ENCODE measurements at regions not wholly inside any gene's neighbourhood (a gene's known extent, or its start where the extent isn't known, plus 50 kb on each side); places are given as distances from the start of the nearest gene placed in this dataset.

DNA sequence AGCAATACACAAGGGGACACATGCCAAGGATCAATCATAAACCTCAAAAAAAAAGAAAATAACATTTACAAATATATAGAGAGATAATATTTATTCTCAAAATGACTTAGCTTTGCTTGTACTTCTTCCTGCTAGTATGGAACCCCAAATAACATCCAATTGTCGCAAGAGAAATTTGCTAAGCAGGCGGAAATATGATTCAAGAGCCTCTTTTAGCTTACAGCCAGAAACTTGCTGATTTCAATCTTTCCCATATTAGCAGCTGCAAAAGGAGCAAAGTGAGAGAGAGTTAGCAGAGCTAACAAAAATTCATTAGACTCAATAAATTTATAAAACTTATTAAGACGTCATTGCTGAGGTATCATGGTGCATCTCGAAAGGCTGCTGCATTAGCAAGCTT is 294.9 kb downstream of the FSIP2 start:
- TF ChIP-seq, protein P1, sequence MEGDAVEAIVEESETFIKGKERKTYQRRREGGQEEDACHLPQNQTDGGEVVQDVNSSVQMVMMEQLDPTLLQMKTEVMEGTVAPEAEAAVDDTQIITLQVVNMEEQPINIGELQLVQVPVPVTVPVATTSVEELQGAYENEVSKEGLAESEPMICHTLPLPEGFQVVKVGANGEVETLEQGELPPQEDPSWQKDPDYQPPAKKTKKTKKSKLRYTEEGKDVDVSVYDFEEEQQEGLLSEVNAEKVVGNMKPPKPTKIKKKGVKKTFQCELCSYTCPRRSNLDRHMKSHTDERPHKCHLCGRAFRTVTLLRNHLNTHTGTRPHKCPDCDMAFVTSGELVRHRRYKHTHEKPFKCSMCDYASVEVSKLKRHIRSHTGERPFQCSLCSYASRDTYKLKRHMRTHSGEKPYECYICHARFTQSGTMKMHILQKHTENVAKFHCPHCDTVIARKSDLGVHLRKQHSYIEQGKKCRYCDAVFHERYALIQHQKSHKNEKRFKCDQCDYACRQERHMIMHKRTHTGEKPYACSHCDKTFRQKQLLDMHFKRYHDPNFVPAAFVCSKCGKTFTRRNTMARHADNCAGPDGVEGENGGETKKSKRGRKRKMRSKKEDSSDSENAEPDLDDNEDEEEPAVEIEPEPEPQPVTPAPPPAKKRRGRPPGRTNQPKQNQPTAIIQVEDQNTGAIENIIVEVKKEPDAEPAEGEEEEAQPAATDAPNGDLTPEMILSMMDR (conservative IDR thresholded peaks at IDR 0.05; ENCODE audit: low read length), result no peak
- no peak for TF ChIP-seq EZH2phosphoT487 (IDR thresholded peaks at IDR 0.05; ENCODE audit: borderline replicate concordance)

Measured in Loucy (cell line).